Dermis microvascular lymphatic vessel endothelial cell (primary cell): ENCODE measurements at regions not wholly inside any gene's neighbourhood (a gene's known extent, or its start where the extent isn't known, plus 50 kb on each side); places are given as distances from the start of the nearest gene placed in this dataset.
A peak's percentile ranks its signal among the peaks of the same experiment; 100 is the strongest.
"Not testable (repeated sequence)": the region's sequence is repeated elsewhere in the genome, so short reads cannot be mapped to it uniquely, and the experiment has no call there.

Experiments used
- DNase-seq, 2 donors: peaks; one replicate each; pipeline versions ENCODE4 v3.0.0 to v3.0.0-alpha.2; 2010; ENCODE audit warnings: low read depth in 2 of 2

GRCh38 chr6:168913231-168913865 is 340.3 kb downstream of the THBS2 start:
- not testable (repeated sequence) for DNase-seq

- no peak for DNase-seq
These were observed 344.4 kb downstream of the THBS2 start for GRCh38 chr6:168909288-168909687.

GRCh38 chr6:168908887-168909286 is 344.8 kb downstream of the THBS2 start:
- peak in 1 of 2 donors; percentile 14 for DNase-seq

- no peak for DNase-seq
These were observed 345.5 kb downstream of the THBS2 start for GRCh38 chr6:168908166-168908565.

- no peak for DNase-seq
These were observed 347.3 kb downstream of the THBS2 start for GRCh38 chr6:168906391-168906790.

GRCh38 chr6:168905451-168906090 is 348.1 kb downstream of the THBS2 start:
- peak in 1 of 2 donors; percentile 28 for DNase-seq

GRCh38 chr6:168903613-168904345 is 349.9 kb downstream of the THBS2 start:
- no peak for DNase-seq

GRCh38 chr6:168902075-168902474 is 351.6 kb downstream of the THBS2 start:
- DNase-seq: no peak

GRCh38 chr6:168901076-168901475 is 352.6 kb downstream of the THBS2 start:
- DNase-seq: no peak

GRCh38 chr6:168896321-168896720 is 357.3 kb downstream of the THBS2 start:
- DNase-seq: no peak

- DNase-seq: peak; percentile 31 to 58
These were observed 358.4 kb downstream of the THBS2 start for GRCh38 chr6:168895102-168895812.

- DNase-seq: no peak
These were observed 361.6 kb downstream of the THBS2 start for GRCh38 chr6:168892031-168892430.

GRCh38 chr6:168890981-168891365 is 362.7 kb downstream of the THBS2 start:
- no peak for DNase-seq

- no peak for DNase-seq
These were observed 363.2 kb downstream of the THBS2 start for GRCh38 chr6:168890306-168890980.

- DNase-seq: no peak
These were observed 364.8 kb downstream of the THBS2 start for GRCh38 chr6:168888786-168889345.

GRCh38 chr6:168888102-168888501 is 365.5 kb downstream of the THBS2 start:
- DNase-seq: no peak

- DNase-seq: no peak
These were observed 366.0 kb downstream of the THBS2 start for GRCh38 chr6:168887621-168888020.

- no peak for DNase-seq
These were observed 366.7 kb downstream of the THBS2 start for GRCh38 chr6:168886964-168887363.

- no peak for DNase-seq
These were observed 367.6 kb downstream of the THBS2 start for GRCh38 chr6:168885751-168886742.

- DNase-seq: no peak
These were observed 368.4 kb downstream of the THBS2 start for GRCh38 chr6:168885196-168885595.
